ENCODE measurements at regions not wholly inside any gene's neighbourhood (a gene's known extent, or its start where the extent isn't known, plus 50 kb on each side); places are given as distances from the start of the nearest gene placed in this dataset.

DNA sequence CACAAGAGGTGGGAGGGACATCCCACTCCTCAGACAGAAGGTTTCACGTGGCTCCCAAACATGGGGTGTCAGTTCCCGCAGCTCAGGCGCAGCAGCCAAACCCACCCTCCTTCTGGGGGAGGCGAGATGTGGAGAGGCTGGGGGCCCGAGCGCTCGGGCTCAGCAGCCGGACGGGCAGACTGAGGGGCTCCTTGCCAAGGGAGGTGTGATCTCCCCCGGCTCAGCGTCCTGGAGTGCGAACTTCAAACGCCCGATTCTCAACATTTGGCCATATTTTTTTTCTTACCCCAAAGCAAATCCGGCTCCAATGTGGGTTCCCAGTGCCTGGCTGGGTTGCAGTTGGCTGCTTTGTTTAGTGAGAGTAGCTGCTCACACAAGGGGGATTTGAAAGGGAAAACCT is 477.9 kb downstream of the MN1 start:
- no peak for TF ChIP-seq POLR2A (IDR thresholded peaks at IDR 0.05)
- TF ChIP-seq, protein P1, sequence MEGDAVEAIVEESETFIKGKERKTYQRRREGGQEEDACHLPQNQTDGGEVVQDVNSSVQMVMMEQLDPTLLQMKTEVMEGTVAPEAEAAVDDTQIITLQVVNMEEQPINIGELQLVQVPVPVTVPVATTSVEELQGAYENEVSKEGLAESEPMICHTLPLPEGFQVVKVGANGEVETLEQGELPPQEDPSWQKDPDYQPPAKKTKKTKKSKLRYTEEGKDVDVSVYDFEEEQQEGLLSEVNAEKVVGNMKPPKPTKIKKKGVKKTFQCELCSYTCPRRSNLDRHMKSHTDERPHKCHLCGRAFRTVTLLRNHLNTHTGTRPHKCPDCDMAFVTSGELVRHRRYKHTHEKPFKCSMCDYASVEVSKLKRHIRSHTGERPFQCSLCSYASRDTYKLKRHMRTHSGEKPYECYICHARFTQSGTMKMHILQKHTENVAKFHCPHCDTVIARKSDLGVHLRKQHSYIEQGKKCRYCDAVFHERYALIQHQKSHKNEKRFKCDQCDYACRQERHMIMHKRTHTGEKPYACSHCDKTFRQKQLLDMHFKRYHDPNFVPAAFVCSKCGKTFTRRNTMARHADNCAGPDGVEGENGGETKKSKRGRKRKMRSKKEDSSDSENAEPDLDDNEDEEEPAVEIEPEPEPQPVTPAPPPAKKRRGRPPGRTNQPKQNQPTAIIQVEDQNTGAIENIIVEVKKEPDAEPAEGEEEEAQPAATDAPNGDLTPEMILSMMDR (IDR thresholded peaks at IDR 0.05 in 4 of 5, conservative IDR thresholded peaks at IDR 0.05 in 1 of 5) = no peak

All from gastrocnemius medialis (tissue), 4 donors.